HepG2 (cell line): ENCODE measurements at regions not wholly inside any gene's neighbourhood (a gene's known extent, or its start where the extent isn't known, plus 50 kb on each side); places are given as distances from the start of the nearest gene placed in this dataset.

ENCODE experiments used
- BCL6 ChIP-seq: IDR thresholded peaks from 2 replicates; pipeline ENCODE4 v1.6.1; 2016; ENCODE audit warnings: missing genetic modification reagents, missing compliant biosample characterization
- CC2D1A ChIP-seq: sonication (generic); formaldehyde crosslinking; IDR thresholded peaks from 2 replicates; pipeline ENCODE4 v1.8.1; 2023; ENCODE audit warnings: mild to moderate bottlenecking, missing genetic modification reagents
- MAFF ChIP-seq: IDR thresholded peaks from 2 replicates; pipeline ENCODE4 v1.6.1; 2011; ENCODE audit warnings: low read depth, low read length, improper control_type of control experiment
- MIER2 ChIP-seq: IDR thresholded peaks from 2 replicates; pipeline ENCODE4 v1.6.1; 2016; ENCODE audit warnings: missing biosample characterization, missing genetic modification reagents
- MTF2 ChIP-seq: sonication (generic); formaldehyde crosslinking; IDR thresholded peaks from 2 replicates; pipeline ENCODE4 v1.5.0; 2020; ENCODE audit warnings: missing genetic modification reagents, borderline replicate concordance
- MZF1 ChIP-seq: sonication (generic); formaldehyde crosslinking; IDR thresholded peaks from 2 replicates; pipeline ENCODE4 v1.8.1; 2023; ENCODE audit warnings: mild to moderate bottlenecking, missing genetic modification reagents, borderline replicate concordance
- POLR2AphosphoS5 ChIP-seq: IDR thresholded peaks from 2 replicates; pipeline ENCODE4 v1.6.1; 2012; ENCODE audit warnings: low read depth, low read length
- SMARCE1 ChIP-seq: fragments of 450-650 bp; IDR thresholded peaks from 2 replicates; pipeline ENCODE4 v1.6.1; 2017; ENCODE audit warnings: borderline replicate concordance
- TCF7L2 ChIP-seq: IDR thresholded peaks from 2 replicates; pipeline ENCODE4 v1.6.1; 2011; ENCODE audit warnings: mild to moderate bottlenecking, low read depth, low read length, moderate library complexity
- ZBTB21 ChIP-seq: sonication (generic); formaldehyde crosslinking; IDR thresholded peaks from 2 replicates; pipeline ENCODE4 v1.4.0; 2020; ENCODE audit warnings: missing genetic modification reagents
- ZNF124 ChIP-seq: sonication (generic); formaldehyde crosslinking; IDR thresholded peaks from 2 replicates; pipeline ENCODE4 v1.4.0; 2020; ENCODE audit warnings: missing genetic modification reagents
- ZNF230 ChIP-seq: sonication (generic); formaldehyde crosslinking; IDR thresholded peaks from 2 replicates; pipeline ENCODE4 v1.4.0; 2020; ENCODE audit warnings: mild to moderate bottlenecking, missing genetic modification reagents
- ZNF335 ChIP-seq: sonication (generic); formaldehyde crosslinking; IDR thresholded peaks from 2 replicates; pipeline ENCODE4 v1.4.0; 2020; ENCODE audit warnings: missing genetic modification reagents
- ZNF552 ChIP-seq: sonication (generic); formaldehyde crosslinking; IDR thresholded peaks from 2 replicates; pipeline ENCODE4 v1.9.0; 2022; ENCODE audit warnings: missing genetic modification reagents, mild to moderate bottlenecking, borderline replicate concordance
- ZNF567 ChIP-seq: sonication (generic); formaldehyde crosslinking; IDR thresholded peaks from 2 replicates; pipeline ENCODE4 v1.8.1; 2023; ENCODE audit warnings: mild to moderate bottlenecking, missing genetic modification reagents, borderline replicate concordance
- TF ChIP-seq, protein P1 (sequence below): sonication (generic); formaldehyde crosslinking; IDR thresholded peaks from 2 replicates; pipeline ENCODE4 v1.5.1; 2020; ENCODE audit warnings: mild to moderate bottlenecking, missing genetic modification reagents, moderate library complexity
- TF ChIP-seq, protein P2 (sequence below): IDR thresholded peaks from 2 replicates; pipeline ENCODE4 v1.6.1; 2016; ENCODE audit warnings: low read depth, borderline replicate concordance
- TF ChIP-seq, protein P3 (sequence below): sonication (generic); formaldehyde crosslinking; IDR thresholded peaks from 2 replicates; pipeline ENCODE4 v1.4.0; 2020; ENCODE audit warnings: mild to moderate bottlenecking, missing genetic modification reagents
- TF ChIP-seq, protein P4 (sequence below): sonication (generic); formaldehyde crosslinking; IDR thresholded peaks from 2 replicates; pipeline ENCODE4 v1.5.1; 2020; ENCODE audit warnings: missing genetic modification reagents, mild to moderate bottlenecking, borderline replicate concordance
- TF ChIP-seq, protein P5 (sequence below): IDR thresholded peaks from 2 replicates; pipeline ENCODE4 v1.6.1; 2016
- TF ChIP-seq, protein P6 (sequence below): sonication (generic); formaldehyde crosslinking; IDR thresholded peaks from 2 replicates; pipeline ENCODE4 v1.4.0; 2020; ENCODE audit warnings: low read depth, mild to moderate bottlenecking, missing genetic modification reagents

DNA sequence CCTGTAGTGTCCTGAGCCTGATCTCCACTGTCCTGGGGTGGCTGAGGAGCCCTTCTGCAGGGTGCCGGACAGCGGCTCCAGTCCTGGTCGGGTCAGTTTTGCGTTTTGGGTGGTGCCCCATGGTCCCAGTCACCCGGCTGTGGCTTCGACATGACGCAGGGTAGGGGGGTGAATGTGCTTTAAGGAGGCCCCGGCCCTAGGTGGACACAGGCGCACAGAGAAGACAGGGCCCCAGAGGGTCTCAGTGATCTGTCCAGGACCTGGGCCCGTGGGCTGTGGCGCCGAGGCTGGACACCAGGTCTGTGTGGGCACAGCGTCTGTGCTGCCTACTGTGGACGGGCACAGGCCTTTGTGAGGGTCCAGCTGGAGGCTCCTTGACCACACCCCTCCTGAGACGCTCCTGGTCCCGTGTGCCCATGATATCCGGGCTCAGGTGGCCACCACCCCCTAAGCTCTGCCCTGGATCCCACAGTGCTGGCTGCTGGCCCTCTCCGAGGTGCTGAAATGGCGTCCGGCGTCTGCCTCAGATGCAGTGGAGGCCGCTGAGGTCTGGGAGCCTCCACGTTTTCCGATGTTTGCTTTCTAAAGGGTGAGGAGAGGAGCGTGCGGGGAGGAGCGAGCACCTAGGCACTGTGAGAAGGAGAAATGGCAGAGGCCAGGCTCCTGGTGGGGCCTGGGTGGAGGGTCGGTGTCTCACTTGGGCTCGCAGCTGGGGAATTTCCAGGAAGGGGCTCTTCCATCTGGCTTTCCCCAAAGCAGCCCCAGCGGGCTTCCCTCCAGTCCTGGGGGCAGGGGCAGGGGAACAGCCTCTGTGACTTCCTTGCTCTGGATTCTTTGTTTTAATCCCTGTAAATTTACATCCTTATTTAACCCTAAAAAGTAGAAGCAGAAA is 56.1 kb upstream of the ACSF3 start (continued):
- TF ChIP-seq, protein P1, sequence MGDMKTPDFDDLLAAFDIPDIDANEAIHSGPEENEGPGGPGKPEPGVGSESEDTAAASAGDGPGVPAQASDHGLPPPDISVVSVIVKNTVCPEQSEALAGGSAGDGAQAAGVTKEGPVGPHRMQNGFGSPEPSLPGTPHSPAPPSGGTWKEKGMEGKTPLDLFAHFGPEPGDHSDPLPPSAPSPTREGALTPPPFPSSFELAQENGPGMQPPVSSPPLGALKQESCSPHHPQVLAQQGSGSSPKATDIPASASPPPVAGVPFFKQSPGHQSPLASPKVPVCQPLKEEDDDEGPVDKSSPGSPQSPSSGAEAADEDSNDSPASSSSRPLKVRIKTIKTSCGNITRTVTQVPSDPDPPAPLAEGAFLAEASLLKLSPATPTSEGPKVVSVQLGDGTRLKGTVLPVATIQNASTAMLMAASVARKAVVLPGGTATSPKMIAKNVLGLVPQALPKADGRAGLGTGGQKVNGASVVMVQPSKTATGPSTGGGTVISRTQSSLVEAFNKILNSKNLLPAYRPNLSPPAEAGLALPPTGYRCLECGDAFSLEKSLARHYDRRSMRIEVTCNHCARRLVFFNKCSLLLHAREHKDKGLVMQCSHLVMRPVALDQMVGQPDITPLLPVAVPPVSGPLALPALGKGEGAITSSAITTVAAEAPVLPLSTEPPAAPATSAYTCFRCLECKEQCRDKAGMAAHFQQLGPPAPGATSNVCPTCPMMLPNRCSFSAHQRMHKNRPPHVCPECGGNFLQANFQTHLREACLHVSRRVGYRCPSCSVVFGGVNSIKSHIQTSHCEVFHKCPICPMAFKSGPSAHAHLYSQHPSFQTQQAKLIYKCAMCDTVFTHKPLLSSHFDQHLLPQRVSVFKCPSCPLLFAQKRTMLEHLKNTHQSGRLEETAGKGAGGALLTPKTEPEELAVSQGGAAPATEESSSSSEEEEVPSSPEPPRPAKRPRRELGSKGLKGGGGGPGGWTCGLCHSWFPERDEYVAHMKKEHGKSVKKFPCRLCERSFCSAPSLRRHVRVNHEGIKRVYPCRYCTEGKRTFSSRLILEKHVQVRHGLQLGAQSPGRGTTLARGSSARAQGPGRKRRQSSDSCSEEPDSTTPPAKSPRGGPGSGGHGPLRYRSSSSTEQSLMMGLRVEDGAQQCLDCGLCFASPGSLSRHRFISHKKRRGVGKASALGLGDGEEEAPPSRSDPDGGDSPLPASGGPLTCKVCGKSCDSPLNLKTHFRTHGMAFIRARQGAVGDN (CRISPR knock-in tag): peak; percentile 20; the same call in 1 of the 2 replicates
- TF ChIP-seq, protein P2, sequence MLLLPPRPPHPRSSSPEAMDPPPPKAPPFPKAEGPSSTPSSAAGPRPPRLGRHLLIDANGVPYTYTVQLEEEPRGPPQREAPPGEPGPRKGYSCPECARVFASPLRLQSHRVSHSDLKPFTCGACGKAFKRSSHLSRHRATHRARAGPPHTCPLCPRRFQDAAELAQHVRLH (CRISPR knock-in tag): 0 out of 2 replicates have a peak, but pooled peaks have one; percentile 31
- TF ChIP-seq, protein P3, sequence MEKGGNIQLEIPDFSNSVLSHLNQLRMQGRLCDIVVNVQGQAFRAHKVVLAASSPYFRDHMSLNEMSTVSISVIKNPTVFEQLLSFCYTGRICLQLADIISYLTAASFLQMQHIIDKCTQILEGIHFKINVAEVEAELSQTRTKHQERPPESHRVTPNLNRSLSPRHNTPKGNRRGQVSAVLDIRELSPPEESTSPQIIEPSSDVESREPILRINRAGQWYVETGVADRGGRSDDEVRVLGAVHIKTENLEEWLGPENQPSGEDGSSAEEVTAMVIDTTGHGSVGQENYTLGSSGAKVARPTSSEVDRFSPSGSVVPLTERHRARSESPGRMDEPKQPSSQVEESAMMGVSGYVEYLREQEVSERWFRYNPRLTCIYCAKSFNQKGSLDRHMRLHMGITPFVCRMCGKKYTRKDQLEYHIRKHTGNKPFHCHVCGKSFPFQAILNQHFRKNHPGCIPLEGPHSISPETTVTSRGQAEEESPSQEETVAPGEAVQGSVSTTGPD (CRISPR knock-in tag): no peak
- TF ChIP-seq BCL6 (CRISPR knock-in tag): no peak
- TF ChIP-seq ZNF567 (CRISPR knock-in tag): no peak
- no peak for TF ChIP-seq ZBTB21 (CRISPR knock-in tag)
- no peak for TF ChIP-seq ZNF335 (CRISPR knock-in tag)
- TF ChIP-seq CC2D1A (CRISPR knock-in tag): no peak
- TF ChIP-seq, protein P4, sequence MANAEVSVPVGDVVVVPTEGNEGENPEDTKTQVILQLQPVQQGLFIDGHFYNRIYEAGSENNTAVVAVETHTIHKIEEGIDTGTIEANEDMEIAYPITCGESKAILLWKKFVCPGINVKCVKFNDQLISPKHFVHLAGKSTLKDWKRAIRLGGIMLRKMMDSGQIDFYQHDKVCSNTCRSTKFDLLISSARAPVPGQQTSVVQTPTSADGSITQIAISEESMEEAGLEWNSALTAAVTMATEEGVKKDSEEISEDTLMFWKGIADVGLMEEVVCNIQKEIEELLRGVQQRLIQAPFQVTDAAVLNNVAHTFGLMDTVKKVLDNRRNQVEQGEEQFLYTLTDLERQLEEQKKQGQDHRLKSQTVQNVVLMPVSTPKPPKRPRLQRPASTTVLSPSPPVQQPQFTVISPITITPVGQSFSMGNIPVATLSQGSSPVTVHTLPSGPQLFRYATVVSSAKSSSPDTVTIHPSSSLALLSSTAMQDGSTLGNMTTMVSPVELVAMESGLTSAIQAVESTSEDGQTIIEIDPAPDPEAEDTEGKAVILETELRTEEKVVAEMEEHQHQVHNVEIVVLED (CRISPR knock-in tag): no peak
- TF ChIP-seq ZNF552 (CRISPR knock-in tag): no peak
- no peak for TF ChIP-seq SMARCE1
- TF ChIP-seq MAFF: no peak
- TF ChIP-seq ZNF230 (CRISPR knock-in tag): no peak
- TF ChIP-seq TCF7L2: no peak
- no peak for TF ChIP-seq MTF2 (CRISPR knock-in tag)
- TF ChIP-seq, protein P5, sequence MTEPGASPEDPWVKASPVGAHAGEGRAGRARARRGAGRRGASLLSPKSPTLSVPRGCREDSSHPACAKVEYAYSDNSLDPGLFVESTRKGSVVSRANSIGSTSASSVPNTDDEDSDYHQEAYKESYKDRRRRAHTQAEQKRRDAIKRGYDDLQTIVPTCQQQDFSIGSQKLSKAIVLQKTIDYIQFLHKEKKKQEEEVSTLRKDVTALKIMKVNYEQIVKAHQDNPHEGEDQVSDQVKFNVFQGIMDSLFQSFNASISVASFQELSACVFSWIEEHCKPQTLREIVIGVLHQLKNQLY (CRISPR knock-in tag): no peak
- TF ChIP-seq MIER2 (CRISPR knock-in tag): peak; percentile 98
- TF ChIP-seq MZF1 (CRISPR knock-in tag): no peak
- TF ChIP-seq, protein P6, sequence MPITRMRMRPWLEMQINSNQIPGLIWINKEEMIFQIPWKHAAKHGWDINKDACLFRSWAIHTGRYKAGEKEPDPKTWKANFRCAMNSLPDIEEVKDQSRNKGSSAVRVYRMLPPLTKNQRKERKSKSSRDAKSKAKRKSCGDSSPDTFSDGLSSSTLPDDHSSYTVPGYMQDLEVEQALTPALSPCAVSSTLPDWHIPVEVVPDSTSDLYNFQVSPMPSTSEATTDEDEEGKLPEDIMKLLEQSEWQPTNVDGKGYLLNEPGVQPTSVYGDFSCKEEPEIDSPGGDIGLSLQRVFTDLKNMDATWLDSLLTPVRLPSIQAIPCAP (CRISPR knock-in tag): no peak
- no peak for TF ChIP-seq POLR2AphosphoS5
- TF ChIP-seq ZNF124 (CRISPR knock-in tag): no peak
